HG03108 (cell line): ENCODE measurements at regions not wholly inside any gene's neighbourhood (a gene's known extent, or its start where the extent isn't known, plus 50 kb on each side); places are given as distances from the start of the nearest gene placed in this dataset.
A peak's percentile ranks its signal among the peaks of the same experiment; 100 is the strongest.
"Not testable (repeated sequence)": the region's sequence is repeated elsewhere in the genome, so short reads cannot be mapped to it uniquely, and the experiment has no call there.

ENCODE experiments used
- ATAC-seq: cut with Tn5 transposase; IDR thresholded peaks from one replicate; pipeline ENCODE4 v1.9.1; 2021; ENCODE audit warnings: moderate library complexity; ENCODE audit not compliant: unreplicated experiment

DNA sequence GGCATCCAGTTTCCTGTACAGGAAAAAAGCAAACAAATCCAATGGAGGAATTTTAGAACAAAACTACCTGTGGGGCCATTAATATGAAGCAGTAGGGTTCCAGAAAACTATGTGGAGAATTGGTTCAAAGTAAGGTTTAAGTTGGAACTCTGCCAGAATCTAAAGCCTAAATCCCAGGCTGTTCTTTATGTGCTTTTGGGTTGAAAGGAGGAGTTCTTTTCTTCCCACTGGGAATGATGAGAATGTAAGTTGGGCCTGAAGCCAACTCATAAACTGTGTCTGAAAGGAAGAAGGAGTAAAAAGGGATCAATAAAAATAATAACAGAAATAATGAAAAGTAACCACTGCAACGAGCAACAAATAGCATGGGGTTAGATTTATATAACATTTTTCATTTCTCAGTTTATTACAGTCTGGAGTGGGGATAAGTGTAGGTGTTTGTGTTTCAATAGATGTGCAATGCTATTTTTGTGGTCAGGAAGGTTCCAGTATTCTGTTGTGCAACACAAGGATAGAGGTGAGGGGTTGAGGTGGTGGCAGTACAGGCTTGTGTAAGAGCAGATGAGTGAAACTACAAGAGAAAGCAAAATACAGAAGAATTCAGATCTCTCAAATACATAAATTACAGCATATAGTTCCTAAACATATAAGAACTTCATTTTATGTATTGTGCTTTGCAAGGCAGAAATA, 373.6 kb downstream of the EMP1 start:
- ATAC-seq = no peak

DNA sequence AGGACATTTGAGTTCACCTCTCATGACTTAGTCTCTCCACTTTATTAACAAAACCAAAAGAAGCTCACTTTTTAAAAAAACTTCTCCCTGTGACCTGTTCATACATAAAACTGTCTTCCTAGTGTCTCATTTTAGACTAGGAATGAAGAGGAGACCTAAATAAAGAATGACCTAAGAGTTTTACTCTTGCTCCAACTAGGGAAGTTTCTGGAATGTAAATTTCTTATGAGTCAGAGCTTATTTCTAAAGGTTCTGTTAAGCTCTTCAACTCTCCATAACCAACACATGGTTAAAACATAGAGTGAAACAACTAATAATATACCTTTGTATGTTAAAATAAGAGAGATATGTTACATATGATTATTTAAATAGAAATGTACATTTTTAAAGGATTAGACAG, 369.8 kb downstream of the EMP1 start:
- ATAC-seq = no peak

DNA sequence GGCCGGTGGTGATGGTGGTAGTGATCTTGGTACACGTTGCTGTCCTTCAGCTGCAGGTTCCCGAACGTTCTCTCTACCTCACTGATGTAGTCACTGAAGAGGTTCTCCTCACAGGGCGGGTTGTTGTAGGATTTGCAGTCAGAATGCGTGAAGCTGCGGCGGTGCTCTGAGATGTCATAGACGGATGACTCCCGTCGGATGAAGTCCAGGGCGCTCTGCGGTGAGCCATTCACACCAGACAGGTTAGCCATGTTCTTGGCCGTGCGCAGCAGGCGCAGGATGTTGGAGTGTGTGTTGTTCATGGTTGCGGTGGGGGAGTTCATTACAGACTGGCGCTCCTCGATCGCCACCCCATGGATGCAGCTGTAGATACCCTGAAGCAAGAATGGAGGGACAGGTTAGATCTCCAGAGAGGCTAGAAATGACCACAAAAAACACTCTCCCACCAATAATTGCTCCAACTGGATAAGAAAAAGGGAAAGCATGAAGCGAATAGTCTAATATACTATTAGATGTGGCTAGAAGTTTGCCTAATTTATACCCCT, 367.8 kb downstream of the EMP1 start:
- no peak for ATAC-seq

DNA sequence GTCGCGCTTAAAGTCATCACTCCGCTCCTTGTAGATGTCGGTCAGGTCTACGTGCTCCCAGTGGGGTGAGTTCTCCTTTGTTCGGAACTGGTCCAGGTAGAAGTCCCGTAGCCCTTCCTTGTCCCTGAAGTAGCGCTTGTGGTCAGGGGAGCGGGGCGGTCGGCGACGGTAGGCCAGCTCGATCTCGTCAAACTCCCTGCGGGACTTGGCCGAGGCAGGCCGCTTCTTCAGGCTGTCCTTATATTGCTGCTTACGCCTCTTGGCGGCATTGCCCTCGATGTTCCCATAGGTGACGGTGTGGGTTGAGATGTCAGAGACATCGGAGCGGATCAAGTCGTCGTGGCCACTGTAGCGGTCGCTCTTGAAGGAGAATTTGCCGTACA, 367.2 kb downstream of the EMP1 start:
- ATAC-seq = no peak

DNA sequence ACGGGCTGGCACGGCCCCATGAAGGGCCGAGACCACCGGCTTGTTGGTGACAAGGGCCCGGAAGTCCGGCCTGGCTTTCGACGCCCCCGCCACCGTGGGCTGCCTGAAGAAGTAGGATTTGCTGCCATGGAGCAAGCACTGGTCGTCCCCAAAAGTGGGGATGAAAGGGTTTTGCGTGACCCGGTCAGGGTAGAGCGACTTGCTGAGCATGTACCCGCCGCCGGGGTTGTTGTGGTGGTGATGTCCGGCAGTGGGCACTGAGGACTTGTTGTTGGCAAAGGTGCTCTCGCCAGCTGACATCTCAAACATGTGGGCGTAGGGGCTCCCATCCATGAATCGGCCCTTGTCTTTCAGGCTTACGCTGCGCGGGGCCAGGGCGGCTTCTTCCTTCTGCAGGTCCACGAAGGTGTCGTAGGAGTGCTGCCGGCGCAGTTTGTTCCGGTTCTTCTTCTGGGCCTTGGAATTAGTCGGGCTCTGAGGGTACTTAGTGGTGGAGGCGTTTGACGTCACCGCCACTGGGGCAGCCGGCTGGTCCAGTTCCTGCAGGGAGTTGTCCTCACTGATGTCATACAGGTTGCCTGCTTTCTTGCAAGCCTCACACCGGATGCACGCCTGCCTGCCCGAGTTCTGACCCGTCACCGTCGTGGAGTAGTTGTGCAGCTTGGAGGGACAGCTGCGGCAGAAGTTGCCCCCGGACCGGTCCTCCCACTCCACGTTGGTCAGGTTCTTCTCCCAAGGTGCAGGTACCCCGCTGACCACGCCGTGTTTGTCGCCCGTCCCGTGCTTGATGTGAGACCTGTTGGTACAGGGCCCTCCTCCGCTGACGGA, 366.6 kb downstream of the EMP1 start:
- ATAC-seq = no peak

DNA sequence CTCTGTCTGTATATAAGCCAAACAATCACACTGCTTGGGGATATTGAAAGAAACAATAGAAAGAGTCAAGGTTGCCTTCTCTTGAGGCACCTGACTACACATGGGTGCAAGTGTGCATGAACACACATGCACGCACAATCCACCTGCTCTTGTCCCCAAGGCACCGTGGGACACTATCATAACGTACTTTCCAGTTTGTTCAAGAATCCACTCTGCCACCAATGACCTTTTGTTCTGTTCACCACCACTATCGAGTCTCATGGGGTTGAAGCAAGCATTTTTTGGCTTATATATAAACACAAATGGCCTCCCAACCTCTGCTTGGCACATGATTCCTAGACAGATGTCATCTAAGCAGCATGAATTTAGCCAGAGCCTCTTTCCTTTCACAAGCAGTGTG, 365.4 kb downstream of the EMP1 start:
- no peak for ATAC-seq

DNA sequence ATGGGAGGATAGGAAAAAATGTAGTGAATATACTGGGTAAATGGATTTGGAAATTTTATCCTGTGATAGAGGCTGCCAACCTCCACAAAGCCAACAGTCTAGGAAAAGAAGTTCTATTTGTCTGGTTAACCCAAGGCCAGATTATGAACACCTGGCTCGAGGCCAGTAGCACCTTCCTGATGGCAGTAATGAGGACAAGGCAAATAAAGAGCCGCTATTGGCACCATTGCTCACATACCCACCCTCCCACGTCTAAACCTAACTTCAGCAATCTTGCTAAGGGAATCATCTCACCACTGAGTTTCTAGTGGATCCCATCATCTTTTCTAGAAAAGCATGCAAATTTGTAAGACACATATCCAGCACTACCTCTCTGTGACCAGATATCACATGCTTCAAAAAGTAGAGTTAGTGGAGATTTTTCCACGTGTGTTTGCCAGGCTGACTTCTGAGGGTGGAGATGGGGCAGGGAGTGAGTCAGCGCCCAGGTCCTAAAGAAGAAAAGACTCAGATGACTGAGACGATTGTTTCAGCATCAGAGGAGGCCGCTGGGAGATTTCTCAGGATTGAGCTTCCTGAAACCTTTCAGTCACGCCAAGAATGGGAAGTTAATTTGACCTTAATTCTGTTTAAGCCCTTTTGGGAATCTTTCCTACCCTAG, 362.9 kb downstream of the EMP1 start:
- no peak for ATAC-seq

DNA sequence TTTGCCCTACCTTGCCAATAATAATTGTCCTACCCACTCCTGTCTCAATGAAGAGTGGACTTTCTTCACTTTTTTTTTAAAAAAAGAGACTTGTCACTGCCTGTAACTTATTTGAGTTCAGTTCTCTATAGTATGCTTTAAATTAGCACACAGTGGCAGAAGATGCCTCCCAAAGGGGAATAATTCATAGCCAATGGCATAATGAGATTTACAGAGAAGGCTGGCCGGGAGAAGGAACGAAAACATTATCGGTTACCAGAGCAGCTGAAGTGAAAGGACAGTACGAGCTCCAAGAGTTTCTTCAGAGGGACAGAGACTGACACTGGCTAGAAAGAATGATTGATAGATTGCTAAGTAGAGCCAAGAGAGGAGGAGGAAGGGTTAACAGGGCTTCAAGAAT, 356.3 kb downstream of the EMP1 start:
- ATAC-seq = no peak

DNA sequence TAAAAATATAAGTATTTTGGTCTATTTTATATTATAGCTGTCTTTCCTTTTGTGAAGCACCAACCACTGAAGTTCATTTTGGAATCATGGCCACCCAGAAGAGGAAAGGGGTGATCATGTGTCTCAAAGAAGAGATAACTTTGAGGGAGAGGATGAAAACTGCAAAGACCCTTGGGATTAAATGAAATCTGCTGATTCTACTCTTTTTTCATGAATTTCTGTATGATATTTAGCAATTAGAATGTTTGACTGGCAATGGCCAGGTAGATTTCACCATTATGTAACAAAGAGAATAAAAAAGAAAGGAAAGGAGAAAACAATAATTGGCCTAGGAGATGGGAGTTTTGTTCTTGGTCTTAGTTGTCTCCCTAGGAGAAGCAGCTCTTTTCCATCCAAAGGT, 350.8 kb downstream of the EMP1 start:
- ATAC-seq = no peak

DNA sequence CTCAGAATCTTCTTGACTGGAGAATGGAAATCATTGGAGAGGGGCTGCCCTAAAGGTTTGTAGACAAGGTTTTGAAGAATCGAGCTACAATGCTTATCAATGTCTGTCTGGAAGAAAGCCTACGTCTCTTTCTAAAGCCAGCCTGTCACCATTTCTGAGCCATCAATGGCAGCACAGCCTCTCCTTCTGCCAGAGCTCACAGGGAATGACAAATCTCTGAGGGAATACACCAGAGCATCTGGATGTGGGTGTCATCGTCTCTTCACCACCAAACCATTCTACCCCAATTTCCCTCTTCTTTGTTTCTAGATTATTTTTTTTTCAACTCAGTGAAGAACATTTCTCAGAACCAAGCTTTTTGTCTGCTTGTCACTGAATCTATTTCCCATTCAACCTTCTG, 349.7 kb downstream of the EMP1 start:
- ATAC-seq = no peak

DNA sequence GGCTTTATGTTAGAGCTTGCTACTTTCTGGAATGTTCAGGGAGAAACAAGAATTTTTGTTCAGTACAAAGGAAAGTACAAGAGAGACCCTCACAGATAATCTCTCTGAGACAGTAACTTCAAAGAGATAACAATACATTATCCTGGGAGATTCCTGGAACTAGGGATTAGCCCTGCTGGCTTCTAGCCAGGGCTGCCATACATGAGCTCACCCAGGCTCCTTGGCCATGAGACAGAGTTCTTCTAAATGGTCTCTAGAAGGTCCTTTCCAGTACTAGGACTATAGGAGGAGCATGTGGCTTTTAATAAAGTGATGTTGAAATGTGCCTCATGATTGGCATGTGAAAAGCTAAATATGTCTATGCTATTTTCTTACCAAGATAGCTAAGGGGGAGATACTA, 342.5 kb downstream of the EMP1 start:
- ATAC-seq = no peak

DNA sequence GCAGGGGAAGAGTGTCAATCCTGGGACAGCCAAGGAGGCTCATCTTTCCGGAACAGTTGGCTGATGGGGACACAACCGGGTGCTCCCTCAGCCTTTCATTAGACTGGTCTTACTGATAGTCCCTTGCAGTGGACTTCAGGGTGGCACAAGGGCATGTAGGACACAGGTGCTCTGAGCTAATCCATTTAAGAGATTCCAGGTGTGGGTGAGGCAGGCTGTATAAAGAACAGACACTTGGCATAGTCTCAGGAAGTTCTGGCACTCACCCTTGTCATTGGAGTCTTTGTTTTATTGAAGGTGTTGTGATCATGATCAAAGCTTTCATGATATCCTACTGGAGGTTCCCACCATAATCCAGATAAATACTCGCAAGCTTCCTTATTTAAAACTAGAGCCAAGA, 341.6 kb downstream of the EMP1 start:
- ATAC-seq = no peak

DNA sequence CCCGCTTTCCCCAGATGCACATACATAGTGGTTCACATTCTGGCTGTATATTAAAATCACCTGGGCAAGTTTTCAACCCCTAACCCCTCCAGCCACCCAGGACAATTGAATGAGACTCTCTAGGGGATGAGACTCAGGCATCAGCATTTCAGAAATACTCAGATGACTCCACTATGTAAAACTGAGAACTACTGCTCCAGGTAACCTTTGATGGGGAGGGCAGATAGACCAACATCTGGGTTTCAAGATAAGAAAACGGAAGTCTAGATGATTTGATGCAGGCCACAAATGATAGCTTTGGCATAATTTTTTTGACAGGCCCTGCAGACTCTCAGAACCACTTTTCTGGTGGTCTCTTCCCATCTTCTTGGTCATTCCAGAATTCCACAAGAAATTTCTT, 341.1 kb downstream of the EMP1 start:
- peak; percentile 62 for ATAC-seq

DNA sequence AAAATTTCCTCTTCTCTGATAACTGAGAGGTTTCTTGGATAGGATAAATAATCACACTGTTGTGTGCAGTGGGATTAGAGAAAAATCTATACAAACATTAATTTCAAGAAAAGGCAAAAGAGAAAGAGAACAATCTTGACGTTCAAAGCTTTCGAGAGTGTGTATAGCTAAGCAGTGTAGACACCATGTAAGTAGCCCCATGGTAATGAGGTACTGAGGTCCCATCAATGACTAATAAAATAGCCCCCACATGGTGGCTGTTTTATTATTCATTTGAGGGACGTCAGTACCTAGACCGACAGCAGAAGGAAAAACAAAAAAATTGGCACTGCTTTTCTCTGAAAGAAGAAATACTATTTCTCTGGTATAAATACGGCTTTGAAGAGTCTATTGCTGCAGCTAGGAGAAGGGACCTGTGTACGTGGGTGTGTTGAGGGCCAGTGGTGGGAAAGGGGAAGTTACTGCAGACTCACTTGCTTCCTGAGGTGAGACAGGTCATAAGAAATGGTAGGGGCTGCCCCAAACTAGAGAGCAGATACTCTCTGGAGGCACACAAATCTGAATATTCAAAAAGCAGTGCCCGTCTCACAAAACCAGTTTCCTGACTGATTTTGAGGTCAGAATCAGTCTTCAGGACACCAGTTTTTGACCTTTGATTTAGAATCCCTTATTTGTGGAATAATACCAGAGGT, 339.8 kb downstream of the EMP1 start:
- ATAC-seq = peak; percentile 91

DNA sequence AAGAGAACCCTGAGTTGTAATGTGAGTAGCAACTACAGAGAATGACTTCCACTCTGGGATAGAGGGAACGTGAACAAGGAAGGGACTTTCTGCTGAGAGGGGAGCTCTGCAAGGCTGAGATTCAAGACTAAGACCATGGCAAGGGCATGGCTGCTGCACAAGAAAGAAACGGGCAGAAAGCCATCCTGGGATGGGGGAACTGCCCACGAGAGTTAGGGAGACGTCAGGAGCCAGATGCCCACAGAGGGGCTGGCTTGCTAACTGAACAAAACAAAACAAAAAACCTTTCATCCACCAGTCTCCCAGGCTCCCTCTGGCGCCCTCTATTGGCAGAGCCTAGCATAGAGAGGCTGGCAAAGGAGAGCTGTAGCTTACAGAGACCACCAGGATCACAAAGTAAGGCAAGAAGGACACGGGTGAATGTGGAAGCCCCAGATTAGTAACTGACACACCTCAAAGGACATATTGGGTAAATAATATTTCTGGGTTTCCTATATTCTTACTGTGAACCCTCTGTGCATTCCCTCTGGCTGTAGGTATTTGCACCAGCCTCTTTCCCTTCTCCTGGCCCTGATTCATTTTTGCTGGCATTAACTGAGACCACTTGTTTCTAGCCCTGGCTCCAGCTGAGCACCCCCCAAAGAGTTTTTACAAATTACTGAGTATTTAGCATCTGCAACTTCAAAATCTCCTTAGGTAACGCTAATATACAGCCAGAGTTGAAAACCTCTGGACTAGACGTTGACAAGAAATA, 338.3 kb downstream of the EMP1 start:
- ATAC-seq = no peak

DNA sequence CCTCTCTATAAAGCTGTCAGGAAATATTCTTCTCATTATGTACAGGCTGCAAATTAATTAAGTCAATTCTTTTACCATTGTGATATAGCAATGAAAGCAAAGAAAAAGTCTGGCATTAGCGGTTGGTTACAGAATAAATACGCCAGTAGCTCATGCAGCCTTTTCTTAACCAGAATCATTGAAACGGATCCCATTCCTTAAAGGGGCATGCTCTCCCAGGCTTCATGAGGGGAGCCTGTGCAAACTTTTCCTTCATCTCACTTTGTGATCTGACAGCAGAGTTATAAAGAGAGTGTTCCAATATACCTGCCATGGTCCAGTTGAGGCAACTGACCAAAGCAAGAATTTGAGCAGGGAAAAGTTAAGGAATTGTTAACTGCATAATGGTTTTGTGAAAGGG, 337.7 kb downstream of the EMP1 start:
- ATAC-seq = no peak

DNA sequence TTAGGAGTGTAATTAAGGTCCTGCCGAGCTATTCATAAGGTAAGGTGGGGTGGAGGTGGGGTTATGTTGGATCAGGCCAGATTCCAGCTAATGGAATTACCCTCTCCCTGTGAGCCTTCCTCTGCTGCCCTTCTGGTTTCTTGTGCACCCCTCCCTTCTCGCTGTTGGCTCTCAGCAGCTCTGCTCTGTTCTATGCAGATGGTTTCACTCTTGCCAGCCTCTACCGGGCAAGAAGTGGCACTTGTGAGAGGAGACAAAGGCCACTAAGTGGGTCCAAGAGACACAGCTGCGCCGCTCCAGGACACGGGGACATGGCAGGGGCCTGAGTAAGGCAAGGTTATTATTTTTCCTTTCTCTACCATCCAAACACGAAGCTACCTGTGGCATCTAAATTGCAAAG, 334.4 kb downstream of the EMP1 start:
- ATAC-seq = no peak

DNA sequence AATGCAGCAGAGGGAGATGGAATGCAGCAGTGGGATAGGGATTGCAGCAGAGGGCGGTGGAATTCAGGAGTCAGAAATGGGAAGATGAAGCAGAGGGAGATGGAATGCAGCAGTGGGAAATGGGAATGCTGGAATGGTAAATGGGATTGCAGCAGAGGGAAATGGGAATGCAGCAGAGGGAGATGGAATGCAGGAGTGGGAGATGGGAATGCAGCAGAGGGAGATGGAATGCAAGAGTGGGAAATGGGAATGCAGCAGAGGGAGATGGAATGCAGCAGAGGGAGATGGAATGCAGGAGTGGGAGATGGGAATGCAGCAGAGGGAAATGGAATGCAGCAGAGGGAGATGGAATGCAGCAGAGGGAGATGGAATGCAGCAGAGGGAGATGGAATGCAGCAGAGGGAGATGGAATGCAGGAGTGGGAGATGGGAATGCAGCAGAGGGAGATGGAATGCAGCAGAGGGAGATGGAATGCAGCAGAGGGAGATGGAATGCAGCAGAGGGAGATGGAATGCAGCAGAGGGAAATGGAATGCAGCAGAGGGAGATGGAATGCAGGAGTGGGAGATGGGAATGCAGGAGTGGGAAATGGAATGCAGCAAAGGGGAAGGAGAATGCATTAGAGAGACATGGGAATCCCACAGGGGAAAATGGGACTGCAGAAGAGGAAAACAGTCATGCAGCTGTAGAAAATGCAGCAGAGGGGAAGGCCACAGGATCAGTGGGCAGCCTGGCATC, 329.8 kb downstream of the EMP1 start:
- not testable (repeated sequence) for ATAC-seq

DNA sequence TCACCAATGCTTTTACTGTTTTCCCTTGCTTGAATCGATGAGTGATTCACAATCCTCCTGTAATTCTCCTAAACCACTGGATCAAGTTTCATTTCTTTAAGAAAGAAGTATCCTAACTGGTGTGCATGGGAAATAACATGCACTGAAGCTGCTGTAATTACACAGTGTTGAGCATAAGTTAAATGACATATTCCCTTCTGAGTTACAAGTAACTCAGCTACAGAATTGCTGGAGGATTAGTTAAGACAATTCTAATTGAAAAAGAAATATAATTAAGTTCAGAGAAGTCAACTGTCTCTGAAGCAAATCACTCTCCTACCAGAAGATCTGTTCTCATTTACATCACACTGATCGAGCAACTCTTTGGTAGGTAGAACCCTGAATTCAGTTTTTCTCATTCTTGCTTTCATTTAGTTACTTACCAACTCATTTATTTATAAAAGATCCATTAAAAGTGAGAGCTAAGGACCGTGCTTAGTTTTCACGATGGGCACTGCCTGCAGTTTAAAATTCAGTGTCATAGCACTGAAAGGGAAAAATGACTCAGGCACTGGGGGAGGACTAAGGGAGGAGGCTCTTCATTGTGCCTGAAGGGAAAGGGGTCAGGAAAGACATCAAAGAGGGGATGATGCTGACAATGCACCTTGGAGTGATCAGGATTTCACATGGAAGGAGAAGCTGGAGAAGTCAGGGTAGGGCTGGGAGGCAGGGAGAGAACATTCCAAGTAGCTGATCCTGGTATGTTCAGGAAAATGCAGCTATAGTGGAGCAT, 327.2 kb downstream of the EMP1 start:
- no peak for ATAC-seq
